A204.1 (cell line): ENCODE measurements at regions not wholly inside any gene's neighbourhood (a gene's known extent, or its start where the extent isn't known, plus 50 kb on each side); places are given as distances from the start of the nearest gene placed in this dataset.

ENCODE experiments used
- FAIRE-seq: peaks from 2 replicates; lab custom pipeline; 2012; peaks lifted over from hg19 to GRCh38; lab: Jason Lieb, UNC

- FAIRE-seq = no peak
Observed at GRCh38 chr2:8214036-8214615, 467.7 kb upstream of the ID2 start.

GRCh38 chr2:8215159-8215863 lies 466.5 kb upstream of the ID2 start:
- FAIRE-seq = no peak

- FAIRE-seq = no peak
Observed at GRCh38 chr2:8215982-8216381, 465.9 kb upstream of the ID2 start.

GRCh38 chr2:8216397-8216796 lies 465.5 kb upstream of the ID2 start:
- FAIRE-seq = no peak

- FAIRE-seq = no peak
Observed at GRCh38 chr2:8217468-8218030, 464.3 kb upstream of the ID2 start.

- FAIRE-seq = no peak
Observed at GRCh38 chr2:8219096-8219495, 462.8 kb upstream of the ID2 start.

GRCh38 chr2:8219631-8220355 lies 462.1 kb upstream of the ID2 start:
- no peak for FAIRE-seq

GRCh38 chr2:8222979-8223694 lies 458.7 kb upstream of the ID2 start:
- no peak for FAIRE-seq

GRCh38 chr2:8223695-8224346 lies 458.0 kb upstream of the ID2 start:
- FAIRE-seq = no peak

- no peak for FAIRE-seq
Observed at GRCh38 chr2:8224347-8225190, 457.3 kb upstream of the ID2 start.

- no peak for FAIRE-seq
Observed at GRCh38 chr2:8225266-8225665, 456.6 kb upstream of the ID2 start.

- no peak for FAIRE-seq
Observed at GRCh38 chr2:8225798-8226197, 456.1 kb upstream of the ID2 start.

GRCh38 chr2:8229546-8229986 lies 452.3 kb upstream of the ID2 start:
- FAIRE-seq = no peak

GRCh38 chr2:8230466-8230865 lies 451.4 kb upstream of the ID2 start:
- no peak for FAIRE-seq

- FAIRE-seq = no peak
Observed at GRCh38 chr2:8231902-8232301, 450.0 kb upstream of the ID2 start.

- FAIRE-seq = no peak
Observed at GRCh38 chr2:8232871-8233270, 449.0 kb upstream of the ID2 start.

- FAIRE-seq = no peak
Observed at GRCh38 chr2:8234253-8234652, 447.6 kb upstream of the ID2 start.

GRCh38 chr2:8234757-8235374 lies 447.0 kb upstream of the ID2 start:
- FAIRE-seq = no peak

- FAIRE-seq = no peak
Observed at GRCh38 chr2:8235419-8235818, 446.4 kb upstream of the ID2 start.

GRCh38 chr2:8236391-8236790 lies 445.5 kb upstream of the ID2 start:
- FAIRE-seq = no peak
